HepG2 (cell line): ENCODE measurements at regions not wholly inside any gene's neighbourhood (a gene's known extent, or its start where the extent isn't known, plus 50 kb on each side); places are given as distances from the start of the nearest gene placed in this dataset.

ENCODE experiments used
- ATM ChIP-seq: fragments of 450-650 bp; IDR thresholded peaks from 2 replicates; pipeline ENCODE4 v1.7.1; 2017; ENCODE audit warnings: mild to moderate bottlenecking, borderline replicate concordance
- FOXA3 ChIP-seq: IDR thresholded peaks from 2 replicates; pipeline ENCODE4 v1.6.1; 2016; ENCODE audit warnings: missing genetic modification reagents, missing compliant biosample characterization
- HCFC1 ChIP-seq: fragments of 150-350 bp; IDR thresholded peaks from 2 replicates; pipeline ENCODE4 v1.6.1; 2014; ENCODE audit warnings: low read depth, low read length
- PRPF4 ChIP-seq: fragments of 200-400 bp; formaldehyde crosslinking; IDR thresholded peaks from 2 replicates; pipeline ENCODE4 v1.6.1; 2016; ENCODE audit warnings: low read length, low read depth; ENCODE audit not compliant: poor library complexity, severe bottlenecking
- ZNF530 ChIP-seq: sonication (generic); formaldehyde crosslinking; IDR thresholded peaks from 2 replicates; pipeline ENCODE4 v1.5.0; 2020; ENCODE audit warnings: low read depth, mild to moderate bottlenecking, missing genetic modification reagents
- ZSCAN30 ChIP-seq: sonication (generic); formaldehyde crosslinking; IDR thresholded peaks from 2 replicates; pipeline ENCODE4 v1.5.0; 2020; ENCODE audit warnings: mild to moderate bottlenecking, missing genetic modification reagents
- TF ChIP-seq, protein P1 (sequence below): sonication (generic); formaldehyde crosslinking; IDR thresholded peaks from 2 replicates; pipeline ENCODE4 v1.9.0; 2021; ENCODE audit warnings: missing genetic modification reagents, borderline replicate concordance
- TF ChIP-seq, protein P2 (sequence below): sonication (generic); formaldehyde crosslinking; IDR thresholded peaks from 2 replicates; pipeline ENCODE4 v1.4.0; 2020; ENCODE audit warnings: missing genetic modification reagents, borderline replicate concordance

DNA sequence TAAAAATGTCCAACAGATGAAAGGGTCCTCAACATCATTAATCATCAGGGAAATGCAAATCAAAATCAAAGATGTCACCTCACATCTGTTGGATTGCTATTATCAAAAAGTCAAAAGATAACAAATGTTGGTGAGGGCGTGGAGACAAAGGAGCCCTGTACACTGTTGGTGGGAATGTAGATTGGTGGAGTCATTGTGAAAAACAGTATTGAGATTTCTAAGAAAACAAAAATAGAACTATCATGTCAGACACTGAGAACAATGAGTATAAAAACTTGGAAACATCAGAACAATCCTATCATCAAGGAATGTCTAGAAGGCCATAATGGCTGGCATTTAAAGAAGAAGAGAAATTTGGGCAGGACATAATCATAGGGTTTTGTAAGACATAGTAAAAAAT lies 209.2 kb upstream of the PTGFR start:
- TF ChIP-seq ZNF530 (CRISPR knock-in tag) (no peak), HCFC1 (no peak), ATM (no peak), ZSCAN30 (CRISPR knock-in tag) (no peak), PRPF4 (no peak), FOXA3 (no peak)
- TF ChIP-seq, protein P1, sequence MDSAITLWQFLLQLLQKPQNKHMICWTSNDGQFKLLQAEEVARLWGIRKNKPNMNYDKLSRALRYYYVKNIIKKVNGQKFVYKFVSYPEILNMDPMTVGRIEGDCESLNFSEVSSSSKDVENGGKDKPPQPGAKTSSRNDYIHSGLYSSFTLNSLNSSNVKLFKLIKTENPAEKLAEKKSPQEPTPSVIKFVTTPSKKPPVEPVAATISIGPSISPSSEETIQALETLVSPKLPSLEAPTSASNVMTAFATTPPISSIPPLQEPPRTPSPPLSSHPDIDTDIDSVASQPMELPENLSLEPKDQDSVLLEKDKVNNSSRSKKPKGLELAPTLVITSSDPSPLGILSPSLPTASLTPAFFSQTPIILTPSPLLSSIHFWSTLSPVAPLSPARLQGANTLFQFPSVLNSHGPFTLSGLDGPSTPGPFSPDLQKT (CRISPR knock-in tag), result no peak
- TF ChIP-seq, protein P2, sequence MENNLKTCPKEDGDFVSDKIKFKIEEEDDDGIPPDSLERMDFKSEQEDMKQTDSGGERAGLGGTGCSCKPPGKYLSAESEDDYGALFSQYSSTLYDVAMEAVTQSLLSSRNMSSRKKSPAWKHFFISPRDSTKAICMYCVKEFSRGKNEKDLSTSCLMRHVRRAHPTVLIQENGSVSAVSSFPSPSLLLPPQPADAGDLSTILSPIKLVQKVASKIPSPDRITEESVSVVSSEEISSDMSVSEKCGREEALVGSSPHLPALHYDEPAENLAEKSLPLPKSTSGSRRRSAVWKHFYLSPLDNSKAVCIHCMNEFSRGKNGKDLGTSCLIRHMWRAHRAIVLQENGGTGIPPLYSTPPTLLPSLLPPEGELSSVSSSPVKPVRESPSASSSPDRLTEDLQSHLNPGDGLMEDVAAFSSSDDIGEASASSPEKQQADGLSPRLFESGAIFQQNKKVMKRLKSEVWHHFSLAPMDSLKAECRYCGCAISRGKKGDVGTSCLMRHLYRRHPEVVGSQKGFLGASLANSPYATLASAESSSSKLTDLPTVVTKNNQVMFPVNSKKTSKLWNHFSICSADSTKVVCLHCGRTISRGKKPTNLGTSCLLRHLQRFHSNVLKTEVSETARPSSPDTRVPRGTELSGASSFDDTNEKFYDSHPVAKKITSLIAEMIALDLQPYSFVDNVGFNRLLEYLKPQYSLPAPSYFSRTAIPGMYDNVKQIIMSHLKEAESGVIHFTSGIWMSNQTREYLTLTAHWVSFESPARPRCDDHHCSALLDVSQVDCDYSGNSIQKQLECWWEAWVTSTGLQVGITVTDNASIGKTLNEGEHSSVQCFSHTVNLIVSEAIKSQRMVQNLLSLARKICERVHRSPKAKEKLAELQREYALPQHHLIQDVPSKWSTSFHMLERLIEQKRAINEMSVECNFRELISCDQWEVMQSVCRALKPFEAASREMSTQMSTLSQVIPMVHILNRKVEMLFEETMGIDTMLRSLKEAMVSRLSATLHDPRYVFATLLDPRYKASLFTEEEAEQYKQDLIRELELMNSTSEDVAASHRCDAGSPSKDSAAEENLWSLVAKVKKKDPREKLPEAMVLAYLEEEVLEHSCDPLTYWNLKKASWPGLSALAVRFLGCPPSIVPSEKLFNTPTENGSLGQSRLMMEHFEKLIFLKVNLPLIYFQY (CRISPR knock-in tag), result no peak
